ENCODE measurements at regions not wholly inside any gene's neighbourhood (a gene's known extent, or its start where the extent isn't known, plus 50 kb on each side); places are given as distances from the start of the nearest gene placed in this dataset.
A peak's percentile ranks its signal among the peaks of the same experiment; 100 is the strongest.

DNA sequence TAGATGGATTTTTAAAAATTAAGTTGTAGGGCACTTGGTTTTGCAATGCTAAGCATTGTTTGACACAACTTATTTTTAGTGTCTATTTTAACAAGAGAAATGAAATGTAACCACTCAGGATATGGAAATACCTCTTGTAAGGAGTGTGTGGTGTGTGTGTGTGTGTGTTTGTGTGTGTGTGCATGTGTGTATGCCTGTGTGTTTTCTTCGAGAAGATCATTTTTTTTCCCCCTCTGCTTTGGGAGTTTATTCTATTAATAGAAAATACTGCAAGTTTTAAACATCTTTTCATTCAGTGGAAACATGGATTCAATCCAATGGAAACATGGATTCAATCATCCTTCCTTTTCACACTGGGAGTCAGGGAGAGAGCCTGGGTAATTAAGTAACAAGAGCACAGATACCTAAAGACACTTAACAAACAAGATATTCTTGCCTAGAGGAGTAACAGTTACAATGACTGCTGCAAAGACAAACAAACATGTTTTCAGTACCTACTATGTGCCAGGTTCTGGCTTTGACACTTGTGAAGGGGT is 567.2 kb upstream of the TBL1XR1 start:
- Mint-ChIP-seq H3K36me3 (ENCODE audit: low read depth) (no peaks in the 10 kb centered on the region), H3K4me3 (ENCODE audit: low read depth) (no peak overlapping the region), H3K27ac (no peak overlapping the region), H3K27me3 (ENCODE audit: low read depth) (no peaks in the 10 kb centered on the region), H3K9me3 (peaks cover 16% of the 10 kb centered on the region), H3K4me1 (ENCODE audit: low read depth) (no peaks in the 10 kb centered on the region)
- intact Hi-C loops (cut with micrococcal nuclease) = no loop called here
- DNase-seq (ENCODE audit: low spot score) = no peak

DNA sequence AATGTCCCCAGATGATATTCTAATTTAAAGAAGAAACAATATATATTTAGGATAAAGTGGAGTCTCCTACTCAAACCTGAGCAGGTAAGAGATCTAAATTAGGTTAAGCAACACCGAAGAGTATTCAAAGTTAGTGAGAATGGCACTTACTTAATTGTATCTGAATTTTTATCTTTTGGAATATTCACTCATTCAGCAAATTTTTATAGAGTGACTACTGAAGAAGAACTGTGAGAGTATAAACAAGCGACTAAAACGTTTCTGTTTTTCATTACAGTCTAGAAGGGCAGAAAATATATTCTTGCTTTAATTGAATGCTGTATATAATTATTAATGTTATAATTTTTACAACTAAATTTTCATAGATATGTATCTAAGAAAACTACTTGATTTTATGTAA is 567.7 kb upstream of the TBL1XR1 start:
- Mint-ChIP-seq H3K36me3 (ENCODE audit: low read depth) (no peaks in the 10 kb centered on the region), H3K4me1 (ENCODE audit: low read depth) (no peaks in the 10 kb centered on the region), H3K4me3 (ENCODE audit: low read depth) (no peak overlapping the region), H3K9me3 (peaks cover 15% of the 10 kb centered on the region), H3K27ac (no peak overlapping the region), H3K27me3 (ENCODE audit: low read depth) (no peaks in the 10 kb centered on the region)
- DNase-seq (ENCODE audit: low spot score) = no peak
- intact Hi-C loops (cut with micrococcal nuclease) = no loop called here

DNA sequence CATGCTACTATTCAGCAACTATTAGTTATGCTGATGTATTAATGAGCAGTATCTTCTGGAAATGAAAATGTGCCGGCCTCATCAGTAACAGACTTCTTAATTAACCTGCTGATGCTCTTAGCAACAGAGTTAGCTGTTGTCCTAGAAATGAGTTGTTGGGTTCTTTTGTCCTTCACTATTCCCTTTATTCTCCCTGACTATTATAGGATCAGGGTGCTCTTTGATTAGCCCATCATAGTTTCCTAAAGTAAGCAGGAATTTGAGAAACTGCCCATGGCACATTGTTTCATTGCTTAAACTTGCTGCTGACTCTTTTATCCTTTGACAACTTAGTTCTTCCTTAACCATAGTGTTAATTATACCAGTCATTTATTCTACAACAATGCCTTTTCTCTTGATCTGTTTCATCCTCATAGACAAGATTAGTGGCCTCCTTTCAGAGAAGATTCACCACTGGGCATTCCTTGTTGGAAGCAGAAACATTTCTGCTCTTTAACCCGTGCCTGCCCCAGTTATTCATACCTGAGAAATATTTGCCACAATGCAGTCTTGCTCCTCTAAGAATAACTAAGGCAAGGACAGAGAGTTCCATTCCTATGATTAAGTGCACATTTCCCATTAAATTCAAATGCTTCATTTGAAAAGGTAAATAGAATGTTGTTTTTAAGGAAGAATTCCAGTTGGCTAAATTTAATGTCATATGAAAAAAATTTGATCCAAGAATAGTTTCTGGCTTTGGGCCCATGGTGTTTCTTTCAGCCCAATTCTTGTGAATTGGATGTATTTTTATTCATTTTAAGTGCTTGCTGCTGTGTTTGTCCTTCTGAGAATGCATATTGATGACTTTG is 573.3 kb upstream of the TBL1XR1 start:
- H3K4me3 Mint-ChIP-seq (ENCODE audit: low read depth) = no peak overlapping the region
- no peaks in the 10 kb centered on the region for H3K27me3 Mint-ChIP-seq (ENCODE audit: low read depth)
- H3K36me3 Mint-ChIP-seq (ENCODE audit: low read depth) = no peaks in the 10 kb centered on the region
- H3K27ac Mint-ChIP-seq = no peak overlapping the region
- no peak for DNase-seq (ENCODE audit: low spot score)
- H3K9me3 Mint-ChIP-seq = peaks cover 12% of the 10 kb centered on the region
- no peaks in the 10 kb centered on the region for H3K4me1 Mint-ChIP-seq (ENCODE audit: low read depth)
- intact Hi-C loops (cut with micrococcal nuclease) = no loop called here

DNA sequence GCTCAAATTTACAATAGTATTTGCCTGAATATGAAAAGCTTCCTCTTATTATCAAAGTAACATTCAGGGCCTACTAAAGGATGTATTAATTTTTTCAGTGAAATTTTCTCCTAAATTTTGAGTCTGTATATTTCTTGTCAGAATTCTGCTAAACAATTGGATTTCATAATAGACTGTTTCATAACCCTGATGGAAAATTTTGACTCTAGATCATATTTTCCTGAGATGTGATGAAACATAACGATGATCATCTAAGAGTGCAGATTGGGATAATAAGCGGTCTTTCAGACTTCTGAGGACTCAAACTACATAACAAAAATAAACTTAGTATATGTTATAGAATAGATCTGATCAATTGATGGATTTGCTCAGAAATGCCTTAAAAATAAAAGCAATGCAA is 574.5 kb upstream of the TBL1XR1 start:
- Mint-ChIP-seq H3K36me3 (ENCODE audit: low read depth) (no peaks in the 10 kb centered on the region), H3K27ac (no peak overlapping the region), H3K4me1 (ENCODE audit: low read depth) (no peaks in the 10 kb centered on the region), H3K4me3 (ENCODE audit: low read depth) (no peak overlapping the region), H3K27me3 (ENCODE audit: low read depth) (no peaks in the 10 kb centered on the region), H3K9me3 (peaks cover 12% of the 10 kb centered on the region)
- intact Hi-C loops (cut with micrococcal nuclease) = no loop called here
- no peak for DNase-seq (ENCODE audit: low spot score)

DNA sequence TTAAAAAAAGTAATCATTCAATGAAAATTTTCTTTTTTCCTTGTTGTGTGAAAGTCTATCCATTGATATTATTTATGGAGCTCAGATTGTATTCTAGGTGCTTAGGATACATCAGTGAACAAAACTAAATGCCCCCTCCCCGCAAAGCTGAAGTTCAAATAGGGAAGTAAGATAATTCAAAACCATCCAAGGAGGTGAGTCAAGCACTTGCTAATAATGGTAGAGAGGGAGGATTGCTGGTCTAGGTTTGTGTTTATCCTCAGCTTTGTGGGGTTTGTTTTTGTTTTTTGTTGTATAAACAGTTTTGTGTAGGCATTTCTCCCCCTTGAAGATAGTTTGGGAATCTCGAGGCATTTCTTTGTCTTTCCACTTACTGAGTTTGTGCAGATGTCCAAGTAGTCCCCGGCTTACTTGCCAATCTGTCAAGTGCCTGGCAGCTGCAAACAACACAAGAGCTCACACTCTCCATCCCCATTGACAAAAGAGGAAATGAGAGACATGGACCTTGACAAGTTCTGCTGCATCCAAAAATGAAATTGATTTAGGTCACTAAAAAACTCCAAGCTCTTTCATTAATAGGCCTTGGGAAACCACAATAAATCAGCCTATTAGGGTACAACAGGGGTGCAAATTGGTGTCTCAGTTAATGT is 575.8 kb upstream of the TBL1XR1 start:
- intact Hi-C loops (cut with micrococcal nuclease) = no loop called here
- Mint-ChIP-seq H3K9me3 (peaks cover 10% of the 10 kb centered on the region), H3K27ac (no peak overlapping the region), H3K4me3 (ENCODE audit: low read depth) (no peak overlapping the region), H3K27me3 (ENCODE audit: low read depth) (no peaks in the 10 kb centered on the region), H3K4me1 (ENCODE audit: low read depth) (peaks cover 3% of the 10 kb centered on the region), H3K36me3 (ENCODE audit: low read depth) (no peaks in the 10 kb centered on the region)
- no peak for DNase-seq (ENCODE audit: low spot score)

DNA sequence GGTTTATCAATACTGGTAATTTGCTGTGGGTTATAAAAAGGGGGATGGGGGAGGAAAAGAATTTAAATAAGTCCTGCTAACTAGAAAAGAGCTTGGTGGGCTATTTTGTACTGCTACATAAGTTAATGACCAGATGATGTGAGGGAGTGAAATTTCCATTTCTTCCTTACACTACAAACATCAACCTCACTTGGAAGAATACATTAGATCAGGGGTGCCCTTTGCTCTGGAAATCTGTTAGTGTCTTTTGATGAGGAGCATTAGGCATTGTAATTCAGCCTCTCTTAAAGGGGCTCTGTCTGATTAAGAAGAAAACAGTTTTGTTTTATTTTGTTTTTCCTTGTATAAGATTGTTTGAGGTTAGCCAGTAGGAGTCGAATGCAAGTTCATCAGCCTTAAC is 576.4 kb upstream of the TBL1XR1 start:
- Mint-ChIP-seq H3K27me3 (ENCODE audit: low read depth) (no peaks in the 10 kb centered on the region), H3K4me1 (ENCODE audit: low read depth) (peaks cover 9% of the 10 kb centered on the region), H3K36me3 (ENCODE audit: low read depth) (no peaks in the 10 kb centered on the region), H3K4me3 (ENCODE audit: low read depth) (no peak overlapping the region), H3K9me3 (peaks cover 8% of the 10 kb centered on the region), H3K27ac (no peak overlapping the region)
- no peak for DNase-seq (ENCODE audit: low spot score)
- intact Hi-C loops (cut with micrococcal nuclease) = no loop called here

DNA sequence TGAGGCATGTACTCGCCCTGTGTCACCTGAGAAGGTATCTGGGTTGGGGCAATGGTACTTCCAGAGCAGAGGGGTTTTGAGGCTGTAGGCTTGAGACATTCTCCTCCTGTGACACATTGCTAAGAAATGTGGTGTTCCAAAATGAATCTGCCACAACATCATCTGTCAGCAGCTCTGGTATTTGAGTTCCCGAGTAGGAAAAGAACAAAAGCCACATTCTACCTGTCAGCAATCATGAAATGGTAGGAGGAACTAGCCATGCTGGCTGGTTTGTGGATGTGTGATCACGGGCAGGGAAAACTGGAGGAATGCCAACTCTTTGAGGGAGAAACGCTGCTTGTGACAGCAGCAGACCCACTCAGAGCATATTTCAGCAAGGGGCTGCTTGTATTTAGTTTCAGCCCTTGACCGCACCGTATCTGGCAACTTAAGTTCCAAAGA is 579.4 kb upstream of the TBL1XR1 start:
- DNase-seq (ENCODE audit: low spot score) = no peak
- Mint-ChIP-seq H3K27me3 (ENCODE audit: low read depth) (no peaks in the 10 kb centered on the region), H3K27ac (no peak overlapping the region), H3K4me3 (ENCODE audit: low read depth) (no peak overlapping the region), H3K36me3 (ENCODE audit: low read depth) (no peaks in the 10 kb centered on the region), H3K4me1 (ENCODE audit: low read depth) (peaks cover 9% of the 10 kb centered on the region), H3K9me3 (no peaks in the 10 kb centered on the region)
- intact Hi-C loops (cut with micrococcal nuclease) = no loop called here

DNA sequence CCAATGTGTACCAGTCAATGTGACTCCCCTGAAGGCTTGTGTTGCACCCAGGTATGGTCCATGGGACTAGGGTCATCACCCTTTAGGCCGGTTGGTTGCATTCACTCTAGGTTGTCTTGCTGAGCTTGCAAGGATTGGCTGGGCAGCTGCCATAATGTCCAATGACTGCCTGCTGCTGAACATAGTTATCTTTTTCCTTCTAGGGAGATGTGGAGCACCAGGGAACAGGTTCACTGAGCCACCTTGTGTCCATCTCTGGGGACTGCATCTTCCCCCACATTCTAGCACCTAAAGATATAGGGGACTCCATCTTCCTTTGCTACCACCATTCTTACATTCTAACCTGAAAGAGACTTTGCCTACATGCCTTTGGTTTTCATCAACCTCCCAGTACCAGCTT is 580.4 kb upstream of the TBL1XR1 start:
- no peaks in the 10 kb centered on the region for H3K36me3 Mint-ChIP-seq (ENCODE audit: low read depth)
- H3K27me3 Mint-ChIP-seq (ENCODE audit: low read depth) = no peaks in the 10 kb centered on the region
- no peak overlapping the region for H3K4me3 Mint-ChIP-seq (ENCODE audit: low read depth)
- no peaks in the 10 kb centered on the region for H3K9me3 Mint-ChIP-seq
- H3K27ac Mint-ChIP-seq = no peak overlapping the region
- H3K4me1 Mint-ChIP-seq (ENCODE audit: low read depth) = peaks cover 9% of the 10 kb centered on the region
- intact Hi-C loops (cut with micrococcal nuclease) = no loop called here
- no peak for DNase-seq (ENCODE audit: low spot score)

DNA sequence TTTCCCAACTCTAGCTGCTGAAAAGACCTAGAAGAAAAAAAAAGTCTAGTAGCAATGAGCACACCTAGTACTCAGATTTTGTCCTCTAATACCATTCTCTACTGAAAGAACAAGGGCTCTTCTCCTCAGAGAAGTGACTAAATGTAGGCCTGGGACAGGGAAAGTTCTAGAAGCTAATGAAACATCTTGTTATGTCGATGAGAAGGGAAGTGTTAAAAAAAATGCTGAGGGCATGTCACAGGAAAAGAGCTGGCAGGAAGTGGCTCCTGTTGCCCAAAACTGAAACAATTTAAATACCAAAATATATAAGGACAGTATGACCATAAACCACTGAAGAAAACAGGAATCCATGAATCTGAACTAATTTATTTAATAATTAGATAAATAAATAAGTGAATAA is 581.4 kb upstream of the TBL1XR1 start:
- Mint-ChIP-seq H3K27ac (peak overlapping the region; percentile 32), H3K4me1 (ENCODE audit: low read depth) (peaks cover 9% of the 10 kb centered on the region), H3K27me3 (ENCODE audit: low read depth) (no peaks in the 10 kb centered on the region), H3K36me3 (ENCODE audit: low read depth) (no peaks in the 10 kb centered on the region), H3K4me3 (ENCODE audit: low read depth) (no peak overlapping the region), H3K9me3 (no peaks in the 10 kb centered on the region)
- DNase-seq (ENCODE audit: low spot score) = no peak
- intact Hi-C loops (cut with micrococcal nuclease) = no loop called here

DNA sequence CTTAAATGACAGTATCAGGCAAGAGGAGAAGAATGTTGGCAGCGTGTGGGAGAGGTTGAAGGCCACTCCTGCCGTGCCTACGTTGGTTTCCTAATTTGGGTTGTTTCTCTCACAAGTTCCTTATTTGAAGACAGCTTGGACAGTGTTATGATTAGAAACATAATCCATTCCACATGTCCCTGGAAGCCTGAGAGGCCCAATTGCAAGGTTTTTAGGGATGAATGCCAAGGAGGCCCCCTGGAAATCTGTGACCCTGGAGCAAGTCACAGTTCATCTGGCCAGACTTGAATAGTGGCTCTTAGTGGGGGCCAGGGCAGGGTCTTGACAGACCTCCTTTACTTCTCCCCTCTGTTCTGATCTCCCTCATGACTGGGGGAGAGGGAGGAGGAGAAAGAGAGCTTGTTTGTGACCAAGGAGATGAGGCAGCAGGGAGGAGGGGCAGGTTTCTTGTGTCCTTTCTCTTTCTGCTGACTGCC is 584.4 kb upstream of the TBL1XR1 start:
- Mint-ChIP-seq H3K4me3 (ENCODE audit: low read depth) (no peak overlapping the region), H3K36me3 (ENCODE audit: low read depth) (no peaks in the 10 kb centered on the region), H3K9me3 (no peaks in the 10 kb centered on the region), H3K4me1 (ENCODE audit: low read depth) (peaks cover 9% of the 10 kb centered on the region), H3K27ac (no peak overlapping the region), H3K27me3 (ENCODE audit: low read depth) (no peaks in the 10 kb centered on the region)
- no peak for DNase-seq (ENCODE audit: low spot score)
- intact Hi-C loops (cut with micrococcal nuclease) = loop anchor here (10.0 kb wide), 1 partner anchor 637 kb away; no protein-coding TSS in a partner anchor

DNA sequence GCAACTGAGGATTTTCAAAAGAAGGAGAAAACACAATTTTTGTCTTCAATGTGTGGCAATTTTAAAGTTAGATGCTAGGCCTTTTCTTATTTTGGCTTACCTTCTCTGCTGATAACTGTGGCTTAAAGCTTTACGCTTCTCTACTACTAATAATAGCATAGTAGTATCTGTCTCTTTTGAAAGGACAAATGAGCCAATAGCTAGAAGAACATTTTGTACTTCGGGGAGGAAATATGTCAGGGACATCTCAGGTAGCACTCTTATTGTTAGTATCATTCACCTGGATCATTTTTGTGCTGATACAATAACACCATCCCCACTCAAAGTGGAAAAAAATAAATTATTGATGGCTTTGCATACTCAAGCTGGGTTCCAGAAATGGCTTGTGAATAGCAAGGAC is 586.1 kb upstream of the TBL1XR1 start:
- peaks cover 15% of the 10 kb centered on the region for H3K4me1 Mint-ChIP-seq (ENCODE audit: low read depth)
- intact Hi-C loops (cut with micrococcal nuclease) = loop anchor here (10.0 kb wide), 1 partner anchor 639 kb away; no protein-coding TSS in a partner anchor
- H3K27me3 Mint-ChIP-seq (ENCODE audit: low read depth) = no peaks in the 10 kb centered on the region
- no peaks in the 10 kb centered on the region for H3K36me3 Mint-ChIP-seq (ENCODE audit: low read depth)
- H3K27ac Mint-ChIP-seq = no peak overlapping the region
- no peak for DNase-seq (ENCODE audit: low spot score)
- no peak overlapping the region for H3K4me3 Mint-ChIP-seq (ENCODE audit: low read depth)
- H3K9me3 Mint-ChIP-seq = no peaks in the 10 kb centered on the region

DNA sequence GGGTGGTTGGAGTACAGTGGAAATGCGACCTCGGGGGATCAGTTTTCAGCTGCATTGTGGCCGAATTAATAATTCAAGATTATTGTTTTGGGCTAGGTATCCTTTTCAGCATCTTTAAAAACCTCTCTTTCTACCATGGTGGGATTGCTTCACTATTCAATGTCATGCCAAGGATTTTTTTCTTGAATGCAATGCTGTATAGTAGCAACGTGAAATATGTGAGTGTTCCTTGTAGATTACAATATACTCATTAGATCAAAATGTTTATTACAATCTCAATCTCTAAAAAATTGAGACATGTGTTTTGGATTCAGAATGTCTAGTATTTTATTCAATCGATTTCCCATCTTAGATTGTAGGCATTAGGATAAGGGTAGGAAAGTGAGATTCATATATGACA is 586.5 kb upstream of the TBL1XR1 start:
- H3K4me3 Mint-ChIP-seq (ENCODE audit: low read depth) = no peak overlapping the region
- no peak overlapping the region for H3K27ac Mint-ChIP-seq
- no peaks in the 10 kb centered on the region for H3K36me3 Mint-ChIP-seq (ENCODE audit: low read depth)
- no peak for DNase-seq (ENCODE audit: low spot score)
- H3K4me1 Mint-ChIP-seq (ENCODE audit: low read depth) = peaks cover 12% of the 10 kb centered on the region
- H3K9me3 Mint-ChIP-seq = no peaks in the 10 kb centered on the region
- intact Hi-C loops (cut with micrococcal nuclease) = loop anchor here (10.0 kb wide), 1 partner anchor 639 kb away; no protein-coding TSS in a partner anchor
- no peaks in the 10 kb centered on the region for H3K27me3 Mint-ChIP-seq (ENCODE audit: low read depth)
